ENCODE measurements at regions not wholly inside any gene's neighbourhood (a gene's known extent, or its start where the extent isn't known, plus 50 kb on each side); places are given as distances from the start of the nearest gene placed in this dataset.
A peak's percentile ranks its signal among the peaks of the same experiment; 100 is the strongest.
"Not testable (repeated sequence)": the region's sequence is repeated elsewhere in the genome, so short reads cannot be mapped to it uniquely, and the experiment has no call there.

GRCh38 chr3:181212271-181212670, 222.7 kb upstream of the DNAJC19 start:
- TF ChIP-seq CTCF (IDR thresholded peaks at IDR 0.05), result no peak
- Mint-ChIP-seq H3K4me3 (no peak overlapping the region), H3K36me3 (ENCODE audit: low read depth) (no peaks in the 10 kb centered on the region), H3K4me1 (peaks cover 17% of the 10 kb centered on the region), H3K27ac (no peak overlapping the region), H3K9me3 (no peaks in the 10 kb centered on the region), H3K27me3 (ENCODE audit: low read depth, poor library complexity) (peaks cover 9% of the 10 kb centered on the region)
- DNase-seq, result no peak

- no peak for DNase-seq
- peaks cover 3% of the 10 kb centered on the region for H3K27me3 Mint-ChIP-seq (ENCODE audit: low read depth, poor library complexity)
- H3K36me3 Mint-ChIP-seq (ENCODE audit: low read depth), result no peaks in the 10 kb centered on the region
Observed at GRCh38 chr3:181210275-181210674, 220.7 kb upstream of the DNAJC19 start.

GRCh38 chr3:181189556-181189955, 200.0 kb upstream of the DNAJC19 start:
- TF ChIP-seq CTCF (IDR thresholded peaks at IDR 0.05), result no peak
- peaks cover 11% of the 10 kb centered on the region for H3K4me1 Mint-ChIP-seq
- no peak for DNase-seq

More at GRCh38 chr3:181210275-181210674, 220.7 kb upstream of the DNAJC19 start:
- Mint-ChIP-seq H3K9me3 (no peaks in the 10 kb centered on the region), H3K4me3 (no peak overlapping the region), H3K4me1 (peaks cover 12% of the 10 kb centered on the region), H3K27ac (no peak overlapping the region)
- peak; percentile 53 for TF ChIP-seq CTCF (IDR thresholded peaks at IDR 0.05)

GRCh38 chr3:181183764-181184163, 194.2 kb upstream of the DNAJC19 start:
- no peaks in the 10 kb centered on the region for H3K4me1 Mint-ChIP-seq
- peaks cover 3% of the 10 kb centered on the region for H3K27me3 Mint-ChIP-seq (ENCODE audit: low read depth, poor library complexity)
- no peaks in the 10 kb centered on the region for H3K36me3 Mint-ChIP-seq (ENCODE audit: low read depth)
- H3K27ac Mint-ChIP-seq, result no peak overlapping the region
- TF ChIP-seq CTCF (IDR thresholded peaks at IDR 0.05), result no peak
- no peak for DNase-seq
- H3K9me3 Mint-ChIP-seq, result no peaks in the 10 kb centered on the region
- H3K4me3 Mint-ChIP-seq, result no peak overlapping the region

More at GRCh38 chr3:181189556-181189955, 200.0 kb upstream of the DNAJC19 start:
- Mint-ChIP-seq H3K4me3 (no peak overlapping the region), H3K9me3 (no peaks in the 10 kb centered on the region), H3K27ac (no peak overlapping the region), H3K27me3 (ENCODE audit: low read depth, poor library complexity) (peaks cover 7% of the 10 kb centered on the region), H3K36me3 (ENCODE audit: low read depth) (no peaks in the 10 kb centered on the region)

GRCh38 chr3:181183057-181183456, 193.5 kb upstream of the DNAJC19 start:
- H3K36me3 Mint-ChIP-seq (ENCODE audit: low read depth); H3K4me1 Mint-ChIP-seq; H3K4me3 Mint-ChIP-seq; H3K27me3 Mint-ChIP-seq (ENCODE audit: low read depth, poor library complexity); H3K9me3 Mint-ChIP-seq; H3K27ac Mint-ChIP-seq; DNase-seq: not testable (repeated sequence)

- no peaks in the 10 kb centered on the region for H3K9me3 Mint-ChIP-seq
- H3K4me3 Mint-ChIP-seq, result no peak overlapping the region
- no peak for DNase-seq
- no peak for TF ChIP-seq CTCF (IDR thresholded peaks at IDR 0.05)
- no peaks in the 10 kb centered on the region for H3K36me3 Mint-ChIP-seq (ENCODE audit: low read depth)
- peaks cover 24% of the 10 kb centered on the region for H3K4me1 Mint-ChIP-seq
- no peak overlapping the region for H3K27ac Mint-ChIP-seq
- peaks cover 3% of the 10 kb centered on the region for H3K27me3 Mint-ChIP-seq (ENCODE audit: low read depth, poor library complexity)
Observed at GRCh38 chr3:181178991-181179390, 189.5 kb upstream of the DNAJC19 start.
